OCI-LY3 (cell line): ENCODE measurements at regions not wholly inside any gene's neighbourhood (a gene's known extent, or its start where the extent isn't known, plus 50 kb on each side); places are given as distances from the start of the nearest gene placed in this dataset.

Experiments used
- CTCF ChIP-seq: fragments of 200-600, 300-600 bp; sonication (generic); IDR thresholded peaks from 2 replicates; pipeline ENCODE4 v1.5.1; 2014; ENCODE audit warnings: antibody characterized with exemption, low read length, low read depth
- EZH2phosphoT487 ChIP-seq: fragments of 200-600 bp; shearing (Covaris generic); IDR thresholded peaks from 2 replicates; pipeline ENCODE4 v1.6.1; 2018; ENCODE audit warnings: antibody characterized with exemption, mixed run types, low read depth

GRCh38 chr3:18716101-18716500 is 291.0 kb upstream of the SATB1 start:
- TF ChIP-seq CTCF = no peak
- TF ChIP-seq EZH2phosphoT487 = no peak
